Stimulated activated naive CD4-positive, alpha-beta T cell treated with Interleukin-2 at 50 U/mL for 16 hours (primary cell): ENCODE measurements at regions not wholly inside any gene's neighbourhood (a gene's known extent, or its start where the extent isn't known, plus 50 kb on each side); places are given as distances from the start of the nearest gene placed in this dataset.

Source experiments
- DNase-seq: peaks from one replicate; lab custom pipeline; 2025; lab: John Stamatoyannopoulos, UW

DNA sequence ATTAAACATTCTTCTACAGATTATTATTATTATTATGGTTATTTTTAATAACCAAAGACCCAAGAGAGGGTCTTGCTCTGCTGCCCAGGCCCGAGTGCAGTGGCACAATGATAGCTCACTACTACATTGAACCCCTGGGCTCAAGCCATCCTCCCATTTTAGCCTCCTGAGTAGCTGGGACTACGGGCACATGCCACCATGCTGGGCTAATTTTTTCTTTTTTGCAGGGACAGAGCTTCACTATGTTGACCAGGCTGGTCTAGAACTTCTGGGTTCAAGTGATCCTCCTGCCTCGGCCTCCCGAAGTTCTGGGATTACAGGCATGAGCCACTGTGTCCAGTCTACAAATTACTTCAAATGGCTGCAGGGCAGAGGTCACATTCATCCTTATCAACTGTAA is 179.8 kb downstream of the KCNRG start:
- no peak for DNase-seq

DNA sequence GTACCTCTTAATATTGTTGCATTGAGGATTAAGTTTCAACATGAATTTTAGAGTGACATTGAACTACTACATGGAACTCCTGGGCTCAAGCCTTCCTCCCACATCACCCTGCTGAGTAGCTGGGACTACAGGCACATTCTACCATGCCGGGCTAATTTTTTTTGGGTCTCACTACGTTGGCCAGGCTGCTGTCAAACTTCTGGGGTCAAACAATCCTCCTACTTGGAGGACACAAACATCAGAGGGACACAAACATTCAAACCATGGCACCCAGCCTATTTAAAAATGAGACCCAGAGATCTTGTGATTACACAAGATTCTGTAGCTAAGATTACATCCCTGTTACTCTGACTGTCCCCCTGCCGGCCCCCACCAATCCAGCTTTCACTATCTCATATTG is 180.9 kb downstream of the KCNRG start:
- no peak for DNase-seq

DNA sequence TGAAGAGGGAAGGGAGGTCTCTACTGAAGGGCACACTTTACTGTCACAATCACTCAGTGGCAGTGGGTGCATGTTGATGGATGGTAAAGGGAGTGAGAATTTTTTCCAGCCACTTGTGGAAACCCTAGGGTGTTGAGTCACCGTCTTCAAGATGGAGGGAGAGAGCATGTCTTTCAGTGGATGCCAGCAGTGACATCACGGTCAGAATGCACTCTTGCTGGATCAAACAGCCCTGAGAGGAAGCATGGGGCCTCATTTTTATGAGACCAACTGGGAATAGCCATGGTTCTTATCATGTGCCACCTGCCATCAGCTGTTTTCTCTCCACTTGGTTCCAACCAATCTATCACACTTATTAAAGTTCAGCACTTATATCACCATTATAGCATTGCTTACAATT is 182.5 kb downstream of the KCNRG start:
- DNase-seq, result no peak

GRCh38 chr13:50198508-50198907 is 183.3 kb downstream of the KCNRG start:
- no peak for DNase-seq

DNA sequence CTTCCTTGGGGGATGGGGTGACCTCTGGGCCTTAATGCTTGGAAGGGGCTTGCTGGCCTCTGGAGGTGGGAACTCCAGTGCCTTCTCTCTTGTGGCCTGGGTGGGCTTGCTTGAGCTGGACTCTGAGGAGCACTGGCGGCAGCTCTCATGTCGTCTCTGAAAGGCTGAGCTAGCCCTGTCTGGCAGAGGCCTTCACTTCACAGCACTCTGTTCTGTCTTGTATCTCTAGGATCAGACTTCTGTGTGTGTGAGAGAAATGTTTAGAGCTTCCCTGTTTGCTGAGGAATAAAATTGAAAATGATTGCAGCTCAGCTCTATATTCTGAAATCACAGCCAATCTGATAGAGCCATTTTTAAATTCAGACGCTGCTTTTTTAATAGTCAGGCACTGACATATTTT is 185.3 kb downstream of the KCNRG start:
- no peak for DNase-seq

DNA sequence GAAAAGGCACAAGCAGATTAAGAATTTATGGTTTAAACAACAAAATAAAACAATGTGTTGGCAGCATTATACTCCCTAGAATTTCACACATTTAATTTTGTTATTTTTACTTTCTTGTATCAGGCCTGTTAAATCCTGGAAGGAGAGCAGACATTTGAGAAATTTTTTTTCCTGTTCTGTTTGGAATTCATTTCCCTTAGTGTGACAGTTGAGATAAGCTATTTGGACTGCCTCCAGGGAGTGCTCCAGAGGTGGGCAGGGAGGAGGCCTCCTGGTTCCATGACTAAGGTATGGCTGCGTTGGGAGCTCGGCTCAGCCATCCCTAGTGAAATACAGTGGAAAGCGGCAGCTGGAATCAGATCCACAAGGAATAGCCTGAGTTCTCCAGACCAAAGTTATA is 185.7 kb downstream of the KCNRG start:
- no peak for DNase-seq

GRCh38 chr13:50202485-50202884 is 187.2 kb downstream of the KCNRG start:
- no peak for DNase-seq

- no peak for DNase-seq
These were observed 188.2 kb downstream of the KCNRG start for GRCh38 chr13:50203256-50203941.

DNA sequence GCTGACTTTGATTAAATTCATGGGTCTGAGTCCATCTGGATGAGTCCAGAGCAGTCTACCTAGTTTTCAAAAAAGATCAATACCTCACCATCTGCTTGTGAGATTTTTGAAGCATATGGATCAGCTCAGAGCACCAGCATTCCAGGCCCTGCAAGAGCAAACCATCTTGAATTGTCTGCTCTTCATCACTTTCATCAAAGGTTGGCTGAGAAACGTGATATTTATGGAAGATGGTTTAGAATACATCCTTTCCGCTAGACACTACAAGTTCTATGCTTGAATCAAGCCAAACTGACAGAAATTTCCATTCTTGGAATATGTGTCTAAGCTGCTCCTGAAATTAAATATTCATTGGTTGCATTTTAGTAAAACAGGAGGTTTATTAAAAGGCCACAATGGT is 190.3 kb downstream of the KCNRG start:
- no peak for DNase-seq

- DNase-seq, result no peak
These were observed 193.6 kb downstream of the KCNRG start for GRCh38 chr13:50208826-50209335.

GRCh38 chr13:50209631-50210030 is 194.4 kb downstream of the KCNRG start:
- DNase-seq, result no peak

DNA sequence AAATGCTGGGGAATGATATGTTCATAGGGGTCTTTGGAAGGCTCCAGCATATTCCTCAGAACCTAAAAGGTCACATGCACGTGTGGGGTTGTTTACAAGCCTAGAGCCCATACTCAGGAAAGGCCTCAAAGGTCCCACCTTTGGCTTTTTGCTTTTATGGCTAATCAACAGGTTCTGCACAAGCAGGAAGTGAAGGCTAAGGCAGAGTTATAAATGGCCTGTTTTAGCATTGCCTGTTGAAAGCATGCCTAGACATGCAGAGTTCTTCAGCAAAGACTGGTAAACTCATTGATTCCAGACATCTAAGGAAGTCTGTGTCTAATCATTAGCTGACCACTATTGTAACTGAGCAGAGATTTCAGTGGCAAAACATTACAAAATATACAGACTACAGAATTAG is 198.3 kb downstream of the KCNRG start:
- no peak for DNase-seq

DNA sequence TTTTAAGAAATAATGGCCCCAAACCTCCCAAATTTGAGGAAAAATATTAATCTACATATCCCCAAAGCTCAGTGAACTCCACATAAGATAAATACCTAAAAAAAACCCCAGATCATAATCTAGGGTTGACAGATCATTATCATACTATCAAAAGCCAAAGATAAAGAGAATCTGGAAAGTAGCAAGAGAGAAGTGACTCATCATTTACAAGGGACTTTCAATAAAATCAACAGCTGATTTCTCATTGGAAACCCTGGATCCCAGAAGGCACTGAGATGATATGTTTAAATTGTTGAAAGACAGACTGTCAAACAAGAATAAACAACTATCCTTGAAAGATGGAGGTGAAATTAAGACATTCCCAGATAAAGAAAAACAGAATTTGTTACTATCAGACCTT is 199.3 kb downstream of the KCNRG start:
- DNase-seq, result no peak

DNA sequence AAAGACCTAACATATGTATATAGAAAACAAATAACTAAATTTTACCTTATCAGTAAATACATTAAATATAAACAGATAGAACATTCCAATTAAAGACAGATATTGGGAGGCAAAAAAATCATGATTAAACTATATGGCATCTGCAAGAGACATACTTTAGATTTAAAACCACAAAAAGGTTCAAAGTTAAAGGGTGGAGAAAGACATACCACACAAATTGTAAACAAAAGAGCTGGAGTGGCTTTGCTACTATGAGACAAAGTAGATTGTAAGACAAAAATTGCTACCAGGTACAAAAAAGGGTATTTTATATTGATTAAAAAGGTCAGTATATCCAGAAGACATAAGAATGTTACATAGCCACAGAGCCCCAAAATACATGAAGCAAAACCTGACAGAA is 200.2 kb downstream of the KCNRG start:
- no peak for DNase-seq

GRCh38 chr13:50219743-50220142 is 204.5 kb downstream of the KCNRG start:
- DNase-seq, result no peak

GRCh38 chr13:50220938-50221337 is 205.7 kb downstream of the KCNRG start:
- no peak for DNase-seq

DNA sequence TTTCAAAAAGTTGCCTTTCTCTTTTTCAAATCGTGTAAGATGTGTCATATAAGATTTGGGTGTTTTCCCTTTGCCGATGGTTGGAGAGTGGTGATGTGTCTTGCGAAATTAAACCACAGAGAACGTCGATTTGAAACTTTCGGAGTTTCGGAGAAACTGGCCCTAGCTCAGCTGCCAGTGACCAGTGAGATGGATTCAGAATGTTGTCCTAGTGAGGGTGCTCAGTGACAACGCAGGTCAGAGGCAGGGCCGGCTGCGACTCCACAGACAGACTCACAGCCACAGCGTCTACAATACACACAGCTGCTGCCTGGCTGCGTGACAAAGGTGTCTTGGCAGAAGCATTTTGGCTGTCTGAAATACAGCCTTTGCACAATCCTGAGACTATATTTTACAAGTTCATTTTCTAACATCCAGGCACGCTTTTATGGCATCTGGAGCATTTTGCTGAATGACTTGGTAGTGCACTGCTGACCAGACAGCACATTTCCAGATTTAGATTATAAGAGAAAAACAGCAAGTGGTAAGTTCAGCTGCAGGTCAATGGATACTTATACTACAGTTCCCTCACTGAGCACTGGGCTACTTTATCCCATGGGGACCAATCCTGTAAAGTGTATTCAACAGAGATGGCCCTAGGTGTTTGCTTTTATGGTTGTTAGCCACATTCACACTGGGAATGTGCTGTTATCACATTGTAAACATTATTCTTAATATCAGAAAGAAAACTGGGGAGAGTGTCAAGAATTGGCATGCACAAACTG is 207.5 kb downstream of the KCNRG start:
- DNase-seq, result peak; percentile 23

- DNase-seq, result peak; percentile 25
These were observed 209.3 kb downstream of the KCNRG start for GRCh38 chr13:50224534-50224933.

DNA sequence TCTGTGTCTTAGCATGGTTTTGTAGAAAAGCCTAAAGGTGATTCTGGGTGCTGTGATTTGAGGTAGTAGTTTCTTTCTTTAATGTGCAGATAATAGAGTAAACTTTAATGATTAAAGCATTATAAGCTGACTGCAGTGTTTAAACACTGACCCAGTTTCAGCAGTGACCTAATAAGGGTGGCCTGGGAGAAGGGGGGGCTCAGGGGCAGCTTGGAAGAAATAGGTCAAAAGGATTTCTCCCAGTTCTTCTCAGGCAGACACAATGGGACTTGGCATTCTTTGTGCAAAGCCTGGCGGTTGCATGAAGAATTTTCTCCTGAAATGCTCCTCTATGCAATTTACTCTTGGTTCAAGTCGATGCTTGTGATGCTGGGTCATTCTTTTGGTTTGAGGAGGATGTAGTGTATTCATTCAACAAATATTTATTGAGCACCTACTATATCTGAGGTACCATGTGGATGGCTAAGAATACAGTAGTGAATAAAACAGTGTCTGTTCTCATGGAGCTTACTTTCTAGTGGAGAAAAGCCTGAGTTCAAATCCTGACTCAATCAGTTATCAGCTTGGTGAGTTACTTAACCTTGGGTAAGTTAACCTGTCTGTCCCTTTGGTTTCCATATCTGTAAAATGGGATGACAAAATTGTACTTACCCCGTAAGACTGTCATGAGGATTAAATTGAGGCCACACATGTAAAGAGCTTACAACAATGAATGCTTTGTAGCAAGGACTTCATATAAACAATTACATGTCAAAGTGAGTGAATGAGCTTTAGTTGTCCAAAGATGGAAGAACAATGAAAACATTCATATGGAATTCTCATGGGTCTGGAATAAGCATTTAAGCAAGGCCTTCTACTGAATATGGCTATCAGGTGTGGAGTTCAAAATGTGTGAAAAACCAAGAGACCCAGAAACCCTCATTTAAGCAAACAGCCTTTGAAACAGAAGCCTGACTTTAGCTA is 210.2 kb downstream of the KCNRG start:
- no peak for DNase-seq

DNA sequence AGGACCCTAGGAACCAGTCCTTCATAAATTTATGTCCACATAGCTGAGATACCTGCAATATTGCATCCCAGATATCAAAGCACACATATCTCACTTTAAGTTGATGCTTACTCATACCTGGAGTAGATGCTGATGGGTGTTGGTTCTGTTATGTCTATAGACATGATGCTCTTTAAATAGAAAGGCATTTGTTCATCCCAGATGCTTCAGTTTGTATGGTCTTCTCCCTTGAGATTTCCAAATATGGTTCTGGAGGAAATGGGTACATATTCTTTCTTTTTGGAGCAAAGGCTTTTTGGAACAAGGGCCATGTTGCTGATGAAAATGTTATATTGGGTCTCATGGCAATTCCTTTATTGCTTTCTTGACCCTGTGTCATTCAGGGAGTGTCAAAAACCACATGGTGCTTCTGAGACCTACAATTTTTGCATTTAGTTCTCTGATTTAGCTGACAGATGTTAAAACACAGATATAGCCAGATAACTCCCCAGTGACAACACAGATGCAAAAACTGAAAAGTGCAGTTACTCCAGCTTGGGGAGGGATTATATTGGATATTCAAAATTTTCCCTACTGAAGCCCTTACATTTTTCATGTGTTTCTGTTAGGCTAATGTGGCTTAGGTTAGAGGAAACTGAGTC is 211.4 kb downstream of the KCNRG start:
- DNase-seq, result no peak

GRCh38 chr13:50227361-50227760 is 212.1 kb downstream of the KCNRG start:
- no peak for DNase-seq

- no peak for DNase-seq
These were observed 213.3 kb downstream of the KCNRG start for GRCh38 chr13:50228527-50228926.
